Daoy (cell line): ENCODE measurements at regions not wholly inside any gene's neighbourhood (a gene's known extent, or its start where the extent isn't known, plus 50 kb on each side); places are given as distances from the start of the nearest gene placed in this dataset.

ENCODE experiments used
- DNase-seq: peaks from one replicate; pipeline ENCODE4 v3.0.0-alpha.2; 2015; ENCODE audit warnings: low read depth

GRCh38 chr2:140063356-140063755, 1283.2 kb upstream of the NXPH2 start:
- DNase-seq = no peak

DNA sequence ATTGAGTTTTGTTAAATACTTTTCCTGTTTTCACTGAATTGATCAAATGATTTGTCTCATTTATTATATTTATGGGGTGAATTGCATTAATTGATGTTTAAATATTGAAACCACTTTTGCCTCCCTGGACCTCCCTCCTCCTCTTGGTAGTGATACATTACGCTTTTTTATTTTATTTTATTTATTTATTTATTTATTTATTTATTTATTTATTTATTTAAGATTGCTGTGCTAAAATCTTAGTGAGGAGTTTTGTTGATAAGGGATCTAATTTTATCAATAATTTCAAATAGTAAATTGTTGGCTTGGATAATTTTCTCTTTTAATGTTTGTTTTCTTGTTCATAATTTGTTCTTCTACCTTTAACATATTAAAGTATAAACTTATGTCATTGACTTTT, 1281.0 kb upstream of the NXPH2 start:
- no peak for DNase-seq

DNA sequence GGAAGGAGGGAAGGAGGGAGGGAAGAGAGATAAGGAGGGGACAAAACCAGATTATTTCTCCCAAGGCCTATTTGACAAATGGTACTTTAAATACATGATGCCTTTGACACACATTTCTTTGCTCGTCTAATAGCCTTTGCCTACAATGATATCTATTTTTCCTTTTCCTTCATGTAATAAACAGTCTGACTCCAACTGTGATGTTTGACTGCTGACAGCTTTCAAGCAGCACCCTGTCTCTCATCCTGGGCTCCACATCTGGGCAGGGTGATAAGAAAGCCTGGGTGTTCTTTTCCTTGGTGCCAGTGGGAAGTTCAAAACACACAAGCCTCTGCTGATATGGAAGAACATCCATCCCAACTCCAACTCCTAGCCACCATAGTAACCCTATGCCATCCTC, 1277.7 kb upstream of the NXPH2 start:
- DNase-seq = no peak

DNA sequence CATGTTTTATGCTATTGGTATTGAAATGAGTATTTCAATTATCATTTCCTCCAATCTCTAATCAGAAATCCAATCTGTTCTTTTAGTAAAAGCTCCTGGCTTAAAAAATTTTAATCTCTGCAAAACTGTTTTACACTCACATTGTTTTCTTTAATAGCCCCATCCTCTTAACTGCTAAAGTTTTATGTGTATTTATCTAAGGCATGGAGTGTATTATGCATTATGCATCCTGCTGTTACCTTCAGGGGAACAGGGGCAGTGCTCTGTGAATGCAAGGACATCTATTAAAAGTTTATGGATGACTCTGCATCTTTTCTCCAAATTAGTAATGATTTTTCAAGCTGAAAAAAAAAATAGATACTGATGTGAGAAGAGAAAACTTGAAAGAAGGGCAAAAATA, 1261.6 kb upstream of the NXPH2 start:
- DNase-seq = no peak

- DNase-seq = no peak
These were observed 1261.0 kb upstream of the NXPH2 start for GRCh38 chr2:140041239-140041638.

DNA sequence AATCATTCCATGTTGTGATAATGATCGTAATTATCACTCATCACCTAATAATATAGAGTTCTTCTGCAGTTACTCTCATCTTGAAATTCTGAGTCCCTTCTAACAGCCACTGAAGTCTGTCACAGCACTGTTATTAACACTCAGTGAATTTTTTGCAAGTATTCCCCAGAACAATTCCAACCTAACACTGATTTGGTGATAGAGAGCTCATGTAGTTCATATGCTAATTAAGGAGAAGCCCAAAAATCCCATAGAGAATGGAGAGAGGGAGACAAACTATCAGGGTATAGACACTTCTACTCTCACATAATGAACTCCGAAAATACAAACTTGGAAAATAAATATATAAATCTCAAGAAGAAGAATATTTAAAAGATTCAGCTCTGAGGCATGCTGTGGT, 1253.4 kb upstream of the NXPH2 start:
- DNase-seq = no peak

- no peak for DNase-seq
These were observed 1247.8 kb upstream of the NXPH2 start for GRCh38 chr2:140027966-140028365.

- no peak for DNase-seq
These were observed 1247.1 kb upstream of the NXPH2 start for GRCh38 chr2:140027320-140027719.

GRCh38 chr2:140023291-140023690, 1243.1 kb upstream of the NXPH2 start:
- no peak for DNase-seq

DNA sequence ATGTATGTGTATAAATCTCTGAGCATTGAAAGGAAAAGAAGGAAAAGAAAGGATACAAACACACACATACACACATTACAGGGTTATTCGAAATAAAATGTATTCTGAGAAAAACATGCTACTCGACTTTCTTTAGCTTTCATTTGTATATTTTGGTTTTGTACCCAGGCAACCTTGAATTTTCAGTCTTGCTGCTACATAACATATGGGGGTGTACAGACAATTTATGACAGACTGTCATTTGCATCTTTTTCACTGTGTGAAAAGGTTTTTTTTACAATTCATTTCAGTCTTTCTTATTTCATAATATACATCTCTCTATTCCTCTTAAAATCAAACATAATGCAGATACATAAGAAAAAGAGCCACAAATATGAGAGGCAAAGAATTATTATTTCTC, 1238.4 kb upstream of the NXPH2 start:
- DNase-seq = no peak

DNA sequence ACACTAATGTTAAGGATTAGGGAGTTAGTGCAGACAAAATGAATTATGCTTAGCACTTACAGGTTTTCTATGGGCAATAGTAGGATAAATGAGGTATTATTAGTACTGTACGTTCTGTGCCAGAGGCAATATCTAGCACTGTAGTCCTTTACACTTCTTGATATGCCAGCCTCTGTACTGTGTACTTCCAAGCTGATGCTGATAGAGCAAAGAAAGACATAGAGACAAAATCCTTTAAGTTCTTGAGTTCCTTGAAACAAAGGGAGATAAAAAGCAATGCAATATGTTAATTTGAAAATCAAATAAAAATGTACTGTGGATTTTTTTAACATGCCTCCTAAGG, 1234.0 kb upstream of the NXPH2 start:
- DNase-seq = no peak

DNA sequence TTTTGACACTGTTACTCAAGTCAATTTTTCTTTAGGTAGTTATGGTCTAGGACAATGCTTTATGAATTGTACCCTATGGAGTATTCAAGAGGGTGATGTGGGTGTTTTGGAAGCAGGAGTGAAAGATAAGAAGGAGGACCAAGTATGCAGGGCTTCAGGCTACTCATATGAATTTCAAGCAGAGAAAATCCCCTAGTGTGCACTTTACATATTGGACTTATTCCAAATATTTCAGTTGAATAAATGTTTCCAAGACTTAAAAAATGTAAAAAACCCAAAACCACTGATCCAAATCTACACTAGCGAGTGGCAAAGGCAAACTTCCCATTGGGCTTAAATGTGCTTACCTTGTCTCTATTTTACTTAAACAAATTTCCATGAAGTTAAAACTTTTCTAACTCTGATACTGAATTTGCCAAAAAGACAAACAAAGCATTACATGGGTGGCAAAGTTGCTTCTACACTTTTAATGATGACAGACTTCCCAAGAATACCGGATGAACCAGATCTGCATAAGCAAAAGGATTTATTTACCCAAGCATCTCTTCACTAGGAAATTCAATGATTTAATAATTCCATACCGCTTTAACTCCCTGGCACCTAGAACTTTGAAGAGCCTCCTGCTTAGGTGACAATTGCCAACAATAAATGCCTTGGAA, 1233.5 kb upstream of the NXPH2 start:
- DNase-seq = no peak

DNA sequence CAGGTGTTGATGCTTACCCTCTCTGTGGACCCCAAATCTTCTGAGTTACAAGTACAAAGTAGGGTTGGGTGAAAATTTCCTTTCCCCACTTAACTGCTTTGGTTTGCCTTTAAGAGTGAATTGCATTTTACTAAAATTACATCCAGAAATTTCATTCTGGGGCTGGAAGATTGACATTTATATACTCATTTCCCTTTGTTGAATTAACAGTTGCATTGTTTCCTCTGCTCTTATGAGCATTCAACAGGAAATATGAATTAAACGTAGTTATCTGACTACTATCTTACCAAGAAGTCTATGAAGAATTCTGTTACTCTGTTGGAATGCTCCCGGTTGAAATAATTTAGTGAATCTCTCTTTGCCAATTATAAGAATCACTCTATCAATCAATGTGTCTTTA, 1231.1 kb upstream of the NXPH2 start:
- no peak for DNase-seq

DNA sequence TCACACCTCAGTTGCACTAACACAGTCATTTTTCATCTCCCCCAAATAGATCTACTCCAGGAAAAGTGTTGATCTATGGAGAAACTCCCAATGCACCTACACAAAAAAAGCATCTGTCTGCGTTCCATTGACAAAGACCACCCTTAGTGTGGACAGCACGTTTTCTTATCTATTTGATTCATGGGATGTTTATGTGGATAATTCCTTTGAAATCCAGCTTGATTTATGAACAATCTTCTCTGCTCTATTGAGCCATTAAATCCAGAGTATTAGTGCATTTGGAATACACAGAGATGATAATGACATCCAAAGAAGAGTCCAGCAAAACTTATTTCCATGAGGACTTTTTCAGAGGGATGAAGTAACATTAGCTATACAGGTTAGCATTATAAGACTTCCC, 1221.9 kb upstream of the NXPH2 start:
- no peak for DNase-seq

DNA sequence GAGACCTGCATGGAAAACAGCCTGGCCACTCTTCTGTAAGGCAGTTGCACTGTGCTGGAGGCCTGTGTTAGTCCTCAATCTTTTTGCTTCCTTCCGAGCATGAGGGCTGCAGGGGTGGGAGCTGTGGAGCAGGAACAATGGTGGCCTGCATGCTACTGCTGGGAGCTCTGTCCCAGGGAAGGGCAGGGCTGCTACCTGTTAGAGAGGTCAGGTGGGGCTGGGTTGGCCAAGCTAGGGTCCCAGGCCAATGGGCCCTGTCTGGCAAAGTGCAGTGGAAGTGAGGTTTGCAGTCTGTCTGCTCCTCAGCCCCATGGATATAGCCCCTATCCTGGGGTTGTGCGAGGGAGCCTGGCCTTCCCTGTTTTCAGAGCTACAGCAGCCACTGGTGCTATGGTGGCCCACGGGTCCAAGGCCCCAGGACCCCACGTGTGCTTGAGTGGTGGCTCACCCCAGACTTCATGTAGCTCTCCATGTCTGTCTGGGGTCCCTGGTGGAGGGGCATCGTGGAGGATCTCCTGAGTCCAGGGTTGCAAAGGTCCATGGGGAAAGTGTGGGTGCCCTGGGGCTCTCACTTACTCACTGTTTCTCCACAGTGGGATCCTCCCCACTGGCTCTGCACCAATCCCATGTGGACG, 1212.6 kb upstream of the NXPH2 start:
- no peak for DNase-seq

DNA sequence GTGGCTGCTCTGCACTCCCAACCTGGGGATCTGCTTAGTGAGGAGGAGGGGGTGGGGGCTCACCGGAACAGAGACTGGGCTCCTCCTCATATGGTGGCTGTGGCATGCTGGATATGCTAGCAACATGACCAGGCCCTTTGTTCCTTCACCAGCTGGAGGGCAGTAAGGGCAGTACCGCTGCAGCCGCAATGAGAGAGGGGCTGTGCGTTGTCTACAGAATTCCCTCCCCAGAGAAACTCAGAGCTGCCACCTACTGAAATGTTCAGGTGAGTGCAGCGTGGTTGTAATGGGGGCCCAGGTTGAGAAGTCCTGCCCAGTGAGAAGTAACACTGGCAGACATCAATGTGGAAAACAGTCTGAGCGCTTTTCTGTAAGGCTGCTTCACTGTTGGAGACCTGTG, 1211.9 kb upstream of the NXPH2 start:
- no peak for DNase-seq

- no peak for DNase-seq
These were observed 1210.6 kb upstream of the NXPH2 start for GRCh38 chr2:139990646-139991335.

- no peak for DNase-seq
These were observed 1189.1 kb upstream of the NXPH2 start for GRCh38 chr2:139969323-139969722.

GRCh38 chr2:139968588-139968987, 1188.4 kb upstream of the NXPH2 start:
- no peak for DNase-seq

- DNase-seq = no peak
These were observed 1187.5 kb upstream of the NXPH2 start for GRCh38 chr2:139967665-139968064.

GRCh38 chr2:139964721-139965440, 1184.7 kb upstream of the NXPH2 start:
- DNase-seq = no peak

GRCh38 chr2:139963863-139964355, 1183.7 kb upstream of the NXPH2 start:
- no peak for DNase-seq
